ENCODE measurements at regions not wholly inside any gene's neighbourhood (a gene's known extent, or its start where the extent isn't known, plus 50 kb on each side); places are given as distances from the start of the nearest gene placed in this dataset.

GRCh38 chr7:121562259-121562658 is 166.2 kb upstream of the FAM3C start:
- TF ChIP-seq, protein P1, sequence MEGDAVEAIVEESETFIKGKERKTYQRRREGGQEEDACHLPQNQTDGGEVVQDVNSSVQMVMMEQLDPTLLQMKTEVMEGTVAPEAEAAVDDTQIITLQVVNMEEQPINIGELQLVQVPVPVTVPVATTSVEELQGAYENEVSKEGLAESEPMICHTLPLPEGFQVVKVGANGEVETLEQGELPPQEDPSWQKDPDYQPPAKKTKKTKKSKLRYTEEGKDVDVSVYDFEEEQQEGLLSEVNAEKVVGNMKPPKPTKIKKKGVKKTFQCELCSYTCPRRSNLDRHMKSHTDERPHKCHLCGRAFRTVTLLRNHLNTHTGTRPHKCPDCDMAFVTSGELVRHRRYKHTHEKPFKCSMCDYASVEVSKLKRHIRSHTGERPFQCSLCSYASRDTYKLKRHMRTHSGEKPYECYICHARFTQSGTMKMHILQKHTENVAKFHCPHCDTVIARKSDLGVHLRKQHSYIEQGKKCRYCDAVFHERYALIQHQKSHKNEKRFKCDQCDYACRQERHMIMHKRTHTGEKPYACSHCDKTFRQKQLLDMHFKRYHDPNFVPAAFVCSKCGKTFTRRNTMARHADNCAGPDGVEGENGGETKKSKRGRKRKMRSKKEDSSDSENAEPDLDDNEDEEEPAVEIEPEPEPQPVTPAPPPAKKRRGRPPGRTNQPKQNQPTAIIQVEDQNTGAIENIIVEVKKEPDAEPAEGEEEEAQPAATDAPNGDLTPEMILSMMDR (IDR thresholded peaks at IDR 0.05), result no peak
- TF ChIP-seq POLR2AphosphoS5 (IDR thresholded peaks at IDR 0.05), result no peak
